Epithelial cell of esophagus (primary cell): ENCODE measurements at regions not wholly inside any gene's neighbourhood (a gene's known extent, or its start where the extent isn't known, plus 50 kb on each side); places are given as distances from the start of the nearest gene placed in this dataset.
A peak's percentile ranks its signal among the peaks of the same experiment; 100 is the strongest.

Experiments
- DNase-seq: peaks from one replicate; pipeline ENCODE4 v3.0.0; 2010; ENCODE audit warnings: low read depth
- H3K4me3 ChIP-seq: 2 replicates; pipeline ENCODE4 v1.5.1; 2011; ENCODE audit warnings: mild to moderate bottlenecking, low read length, control low read depth
- CTCF ChIP-seq: IDR thresholded peaks from 2 replicates; pipeline ENCODE4 v1.5.1; 2011; ENCODE audit warnings: low read depth, mild to moderate bottlenecking, low read length, control low read depth, inconsistent platforms; ENCODE audit not compliant: insufficient read depth; ENCODE audit errors: missing control alignments

DNA sequence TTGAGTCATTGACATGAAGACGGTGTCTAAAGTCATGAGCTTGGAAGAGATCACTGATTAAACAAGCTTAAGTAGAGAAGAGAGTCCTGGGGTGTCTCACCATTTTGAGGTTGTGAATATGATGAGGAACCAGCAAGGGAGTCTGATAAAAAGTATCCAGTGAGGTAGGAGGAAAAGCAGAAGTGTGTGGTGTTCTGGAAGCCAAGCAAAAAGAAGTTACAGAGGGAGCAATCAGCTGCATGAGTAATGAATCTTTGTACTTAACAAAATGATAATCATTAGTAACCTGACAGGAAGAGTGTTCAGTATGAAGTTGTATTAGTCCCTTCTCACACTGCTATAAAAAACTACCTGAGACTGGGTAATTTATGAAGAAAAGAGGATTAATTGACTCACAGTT lies 131.3 kb downstream of the C11orf87 start:
- H3K4me3 ChIP-seq, result no peak overlapping the region
- no peak for DNase-seq
- TF ChIP-seq CTCF, result no peak

GRCh38 chr11:109554951-109555350 lies 133.0 kb downstream of the C11orf87 start:
- peak; percentile 13 for DNase-seq
- no peak for TF ChIP-seq CTCF
- no peak overlapping the region for H3K4me3 ChIP-seq

GRCh38 chr11:109564241-109564640 lies 142.3 kb downstream of the C11orf87 start:
- no peak for DNase-seq
- H3K4me3 ChIP-seq, result no peak overlapping the region
- no peak for TF ChIP-seq CTCF

GRCh38 chr11:109582470-109582869 lies 160.5 kb downstream of the C11orf87 start:
- no peak overlapping the region for H3K4me3 ChIP-seq
- no peak for TF ChIP-seq CTCF
- no peak for DNase-seq

- H3K4me3 ChIP-seq, result no peak overlapping the region
- no peak for DNase-seq
- TF ChIP-seq CTCF, result no peak
Measured at GRCh38 chr11:109584001-109584972, 162.3 kb downstream of the C11orf87 start.

DNA sequence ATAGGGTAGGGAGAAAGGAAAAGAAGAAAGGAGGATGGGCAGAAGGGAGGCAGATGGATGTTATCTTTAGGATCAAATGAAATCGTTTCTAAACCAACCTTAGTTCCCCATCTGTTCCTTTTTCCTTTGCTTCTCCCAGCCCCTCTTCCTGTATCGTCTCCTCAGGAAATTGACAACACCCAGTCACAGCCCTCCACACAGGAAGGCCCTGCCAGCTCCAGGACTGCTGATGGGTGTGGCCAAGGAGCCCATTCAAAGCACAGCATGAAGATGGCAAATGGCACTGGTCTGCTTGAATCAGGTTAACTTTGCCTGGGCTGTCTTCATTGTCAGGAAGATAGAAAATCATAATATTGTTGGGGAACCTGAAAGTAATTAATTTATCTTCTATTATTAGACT lies 164.8 kb downstream of the C11orf87 start:
- TF ChIP-seq CTCF, result no peak
- no peak overlapping the region for H3K4me3 ChIP-seq
- no peak for DNase-seq

DNA sequence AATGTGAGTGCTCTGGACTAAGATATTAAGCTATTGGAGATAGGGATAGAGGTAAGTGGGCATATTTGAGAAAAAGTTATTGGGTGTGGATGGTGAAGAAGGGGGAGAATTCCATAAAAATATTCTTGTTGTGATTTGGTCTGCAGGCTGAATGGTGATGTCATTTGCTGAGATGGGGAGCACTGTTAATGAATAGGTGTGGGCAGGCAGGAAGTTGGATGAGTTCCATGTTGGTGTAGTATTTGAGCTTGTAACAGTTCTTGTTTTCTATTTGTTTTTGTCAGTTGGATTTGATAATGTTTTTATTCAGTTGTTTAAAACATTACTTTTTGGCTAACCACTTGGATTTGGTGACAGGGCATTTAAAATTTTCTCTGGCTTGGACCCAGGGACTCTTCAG lies 168.8 kb downstream of the C11orf87 start:
- H3K4me3 ChIP-seq, result no peak overlapping the region
- no peak for TF ChIP-seq CTCF
- peak; percentile 32 for DNase-seq
